H9 (cell line): ENCODE measurements at regions not wholly inside any gene's neighbourhood (a gene's known extent, or its start where the extent isn't known, plus 50 kb on each side); places are given as distances from the start of the nearest gene placed in this dataset.

ENCODE experiments used
- DNase-seq: peaks from one replicate; pipeline ENCODE4 v3.0.0-alpha.2; 2017
- H2AFZ ChIP-seq: one replicate; pipeline ENCODE4 v1.6.1; 2013; ENCODE audit warnings: mild to moderate bottlenecking, low read length, control low read depth, moderate library complexity
- H2AK5ac ChIP-seq: 2 replicates; pipeline ENCODE4 v1.6.1; 2013; ENCODE audit warnings: low read length, control low read depth, mixed read lengths; ENCODE audit not compliant: insufficient read length
- H2BK120ac ChIP-seq: one replicate; pipeline ENCODE4 v1.6.1; 2013; ENCODE audit warnings: low read depth, mild to moderate bottlenecking, low read length, control low read depth, inconsistent platforms; ENCODE audit not compliant: poor library complexity, severe bottlenecking
- H2BK12ac ChIP-seq: 2 replicates; pipeline ENCODE4 v1.6.1; 2013; ENCODE audit warnings: low read length, control low read depth, mixed read lengths, low read depth; ENCODE audit not compliant: insufficient read length
- H2BK15ac ChIP-seq: 2 replicates; pipeline ENCODE4 v1.6.1; 2013; ENCODE audit warnings: low read depth, low read length, control low read depth
- H2BK20ac ChIP-seq: one replicate; pipeline ENCODE4 v1.6.1; 2013; ENCODE audit warnings: low read depth, mild to moderate bottlenecking, low read length, control low read depth, inconsistent platforms; ENCODE audit not compliant: poor library complexity, severe bottlenecking
- H2BK5ac ChIP-seq: 2 replicates; pipeline ENCODE4 v1.6.1; 2013; ENCODE audit warnings: low read length, control low read depth, mixed read lengths; ENCODE audit not compliant: insufficient read length
- H3K14ac ChIP-seq: 2 replicates; pipeline ENCODE4 v1.6.1; 2013; ENCODE audit warnings: low read length, control low read depth; ENCODE audit not compliant: insufficient read depth
- H3K18ac ChIP-seq: 2 replicates; pipeline ENCODE4 v1.6.1; 2013; ENCODE audit warnings: low read depth, mild to moderate bottlenecking, mixed read lengths, low read length, control low read depth; ENCODE audit not compliant: insufficient read length
- H3K23ac ChIP-seq: 2 replicates; pipeline ENCODE4 v1.6.1; 2013; ENCODE audit warnings: low read length, control low read depth, mixed read lengths, low read depth; ENCODE audit not compliant: insufficient read length
- H3K23me2 ChIP-seq: 2 replicates; pipeline ENCODE4 v1.6.1; 2013; ENCODE audit warnings: low read depth, mild to moderate bottlenecking, mixed read lengths, low read length, control low read depth; ENCODE audit not compliant: insufficient read length, poor library complexity, severe bottlenecking
- H3K27ac ChIP-seq: 2 replicates; pipeline ENCODE4 v1.5.1; 2013; ENCODE audit warnings: low read length, control low read depth, mixed read lengths, low read depth; ENCODE audit not compliant: insufficient read length
- H3K27me3 ChIP-seq: 2 replicates; pipeline ENCODE4 v1.6.1; 2013; ENCODE audit warnings: low read length, control low read depth, inconsistent platforms; ENCODE audit not compliant: insufficient read depth
- H3K4ac ChIP-seq: 2 replicates; pipeline ENCODE4 v1.6.1; 2013; ENCODE audit warnings: low read depth, mild to moderate bottlenecking, control low read depth, inconsistent platforms, low read length, moderate library complexity
- H3K4me1 ChIP-seq: 2 replicates; pipeline ENCODE4 v1.6.1; 2013; ENCODE audit warnings: low read length, control low read depth, inconsistent platforms; ENCODE audit not compliant: insufficient read depth
- H3K4me2 ChIP-seq: 2 replicates; pipeline ENCODE4 v1.6.1; 2013; ENCODE audit warnings: low read length, control low read depth, mixed read lengths; ENCODE audit not compliant: insufficient read length, insufficient read depth
- H3K56ac ChIP-seq: 2 replicates; pipeline ENCODE4 v1.6.1; 2013; ENCODE audit warnings: low read depth, mild to moderate bottlenecking, mixed read lengths, low read length, control low read depth; ENCODE audit not compliant: insufficient read length
- H3K79me1 ChIP-seq: 2 replicates; pipeline ENCODE4 v1.6.1; 2013; ENCODE audit warnings: low read depth, mild to moderate bottlenecking, moderate library complexity, low read length, control low read depth, inconsistent platforms; ENCODE audit not compliant: insufficient read depth, poor library complexity, severe bottlenecking
- H3K79me2 ChIP-seq: 2 replicates; pipeline ENCODE4 v1.6.1; 2013; ENCODE audit warnings: low read length, control low read depth, inconsistent platforms; ENCODE audit not compliant: insufficient read depth
- H3K9ac ChIP-seq: 2 replicates; pipeline ENCODE4 v1.6.1; 2013; ENCODE audit warnings: low read length, control low read depth, mixed read lengths; ENCODE audit not compliant: insufficient read length; ENCODE audit errors: extremely low read depth
- H3K9me3 ChIP-seq: one replicate; pipeline ENCODE4 v1.6.1; 2013; ENCODE audit warnings: low read depth, low read length, inconsistent platforms; ENCODE audit not compliant: control insufficient read depth
- H3T11ph ChIP-seq: one replicate; pipeline ENCODE4 v1.6.1; 2013; ENCODE audit warnings: mild to moderate bottlenecking, low read length, control low read depth, inconsistent platforms
- H4K20me1 ChIP-seq: one replicate; pipeline ENCODE4 v1.6.1; 2013; ENCODE audit not compliant: control insufficient read depth, insufficient read length, insufficient read depth
- H4K5ac ChIP-seq: 2 replicates; pipeline ENCODE4 v1.6.1; 2013; ENCODE audit warnings: low read depth, mild to moderate bottlenecking, mixed read lengths, low read length, control low read depth; ENCODE audit not compliant: insufficient read length
- H4K8ac ChIP-seq: replicated peaks from 2 replicates; pipeline ENCODE4 v1.6.1; 2013; ENCODE audit warnings: low read length, control low read depth, mixed read lengths, low read depth; ENCODE audit not compliant: insufficient read length
- H4K91ac ChIP-seq: 2 replicates; pipeline ENCODE4 v1.6.1; 2013; ENCODE audit warnings: low read depth, mild to moderate bottlenecking, moderate library complexity, mixed read lengths, low read length, control low read depth; ENCODE audit not compliant: insufficient read length
- H3K27ac Mint-ChIP-seq, 3 experiments: 2 replicates in 2 of 3; 3 replicates in 1 of 3; pipeline ENCODE4 v1.8.0; 2020 to 2021; ENCODE audit warnings: mixed read lengths in 3 of 3, mild to moderate bottlenecking in 1 of 3, moderate library complexity in 1 of 3
- H3K27me3 Mint-ChIP-seq: 2 replicates; pipeline ENCODE4 v1.8.0; 2021; ENCODE audit warnings: low read depth, mild to moderate bottlenecking, moderate library complexity, mixed read lengths
- H3K36me3 Mint-ChIP-seq, 3 experiments: 2 replicates in 2 of 3; 3 replicates in 1 of 3; pipeline ENCODE4 v1.8.0; 2020 to 2021; ENCODE audit warnings: low read depth in 3 of 3, mixed read lengths in 3 of 3; ENCODE audit not compliant: insufficient read depth in 1 of 3
- H3K4me1 Mint-ChIP-seq, 2 experiments: 2 replicates each; pipeline ENCODE4 v1.8.0; 2020; ENCODE audit warnings: mixed read lengths in 2 of 2
- H3K4me3 Mint-ChIP-seq, 2 experiments: 2 replicates in 1 of 2; 3 replicates in 1 of 2; pipeline ENCODE4 v1.8.0; 2020 to 2021; ENCODE audit warnings: mild to moderate bottlenecking in 2 of 2, mixed read lengths in 2 of 2, moderate library complexity in 1 of 2
- H3K9me3 Mint-ChIP-seq, 2 experiments: 2 replicates in 1 of 2; 3 replicates in 1 of 2; pipeline ENCODE4 v1.8.0; 2020; ENCODE audit warnings: mild to moderate bottlenecking in 2 of 2, mixed read lengths in 2 of 2, moderate library complexity in 1 of 2
- CTCF ChIP-seq: fragments of 200-600 bp; sonication (generic); conservative IDR thresholded peaks from 3 replicates; pipeline ENCODE4 v1.8.0; 2021; ENCODE audit warnings: antibody characterized with exemption, mild to moderate bottlenecking

GRCh38 chr9:22654833-22655232 lies 208.2 kb downstream of the DMRTA1 start:
- no peak for TF ChIP-seq CTCF
- Histone ChIP-seq H2BK15ac (no peak overlapping the region), H2AK5ac (no peak overlapping the region), H3K27ac (no peak overlapping the region), H3K4me1 (no peaks in the 10 kb centered on the region), H3K56ac (no peak overlapping the region), H2BK120ac (no peak overlapping the region), H3K4me2 (no peak overlapping the region), H3K14ac (no peak overlapping the region), H3K9me3 (no peaks in the 10 kb centered on the region), H4K20me1 (no peaks in the 10 kb centered on the region), H3K23me2 (no peaks in the 10 kb centered on the region), H4K91ac (no peak overlapping the region), H2BK12ac (no peak overlapping the region), H3T11ph (no peak overlapping the region), H3K27me3 (no peaks in the 10 kb centered on the region), H3K23ac (no peak overlapping the region), H2BK20ac (no peak overlapping the region), H4K8ac (no peak overlapping the region), H4K5ac (no peak overlapping the region), H2BK5ac (no peak overlapping the region), H2AFZ (no peak overlapping the region), H3K9ac (no peak overlapping the region), H3K18ac (no peak overlapping the region), H3K4ac (no peak overlapping the region), H3K79me2 (no peaks in the 10 kb centered on the region), H3K79me1 (no peaks in the 10 kb centered on the region)
- no peaks in the 10 kb centered on the region for H3K9me3 Mint-ChIP-seq
- no peaks in the 10 kb centered on the region for H3K36me3 Mint-ChIP-seq
- H3K27me3 Mint-ChIP-seq = no peaks in the 10 kb centered on the region
- H3K27ac Mint-ChIP-seq = no peak overlapping the region
- no peak for DNase-seq
- H3K4me1 Mint-ChIP-seq = peaks cover 9 to 11% of the 10 kb centered on the region in 2 experiments
- H3K4me3 Mint-ChIP-seq = no peak overlapping the region
